Neutrophil (primary cell): ENCODE measurements at regions not wholly inside any gene's neighbourhood (a gene's known extent, or its start where the extent isn't known, plus 50 kb on each side); places are given as distances from the start of the nearest gene placed in this dataset.

Source experiments
- H3K27ac ChIP-seq: fragments of 200-600 bp; sonication (generic); 2 replicates; pipeline ENCODE4 v1.5.1; 2016; ENCODE audit warnings: mild to moderate bottlenecking, moderate library complexity
- H3K27me3 ChIP-seq: fragments of 200-600 bp; sonication (generic); 2 replicates; pipeline ENCODE4 v1.6.0; 2016; ENCODE audit warnings: mild to moderate bottlenecking
- H3K36me3 ChIP-seq: fragments of 200-600 bp; sonication (generic); 2 replicates; pipeline ENCODE4 v1.5.1; 2017
- H3K4me1 ChIP-seq, 2 experiments: fragments of 200-600 bp in 1 of 2; sonication (generic) in 1 of 2; 1 replicate in 1 of 2; 2 replicates in 1 of 2; pipeline versions ENCODE4 v1.5.1 to v1.6.1; 2013 to 2016; ENCODE audit warnings: low read depth in 1 of 2, low read length in 1 of 2, mild to moderate bottlenecking in 1 of 2, moderate library complexity in 1 of 2; ENCODE audit not compliant: control insufficient read depth in 1 of 2, insufficient read depth in 1 of 2
- H3K4me3 ChIP-seq, 2 experiments: fragments of 200-600 bp in 1 of 2; sonication (generic) in 1 of 2; 1 replicate in 1 of 2; 2 replicates in 1 of 2; pipeline ENCODE4 v1.5.1; 2013 to 2016; ENCODE audit warnings: low read depth in 1 of 2, low read length in 1 of 2, mild to moderate bottlenecking in 1 of 2, moderate library complexity in 1 of 2
- H3K9me3 ChIP-seq: fragments of 200-600 bp; sonication (generic); 2 replicates; pipeline ENCODE4 v1.5.1; 2016
- CTCF ChIP-seq: fragments of 200-600 bp; sonication (generic); IDR thresholded peaks from 2 replicates; pipeline ENCODE4 v1.5.1; 2016; ENCODE audit warnings: antibody characterized with exemption

DNA sequence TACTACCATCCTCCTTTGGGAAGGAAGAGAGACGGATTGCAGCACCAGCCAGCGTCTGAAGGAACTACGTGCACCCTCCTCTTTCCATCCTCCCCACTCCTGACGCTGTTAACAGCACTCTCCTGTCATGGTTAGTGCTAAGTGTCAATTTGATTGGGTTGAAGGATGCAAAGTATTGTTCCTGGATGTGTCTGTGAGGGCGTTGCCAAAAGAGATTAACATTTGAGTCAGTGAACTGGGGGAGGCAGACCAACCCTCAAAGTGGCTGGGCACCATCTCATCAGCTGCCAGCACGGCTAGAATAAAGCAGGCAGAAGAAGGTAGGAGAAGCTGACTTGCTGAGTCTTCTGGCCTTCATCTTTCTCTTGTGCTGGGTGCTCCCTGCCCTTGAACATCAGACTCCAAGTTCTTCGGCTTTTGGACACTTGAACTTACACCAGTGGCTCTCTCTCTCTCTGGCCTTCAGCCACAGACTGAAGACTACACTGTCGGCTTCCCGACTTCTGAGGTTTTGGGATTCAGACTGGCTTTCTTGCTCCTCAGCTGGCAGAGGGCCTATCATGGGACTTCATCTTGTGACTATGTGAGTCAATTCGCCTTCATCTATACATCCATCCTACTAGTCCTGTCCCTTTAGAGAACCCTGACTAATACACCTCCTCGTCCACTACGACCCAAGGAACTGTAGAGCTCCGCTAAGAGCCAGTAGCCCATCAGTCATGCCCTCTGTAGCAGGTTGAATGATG lies 128.2 kb upstream of the HES1 start:
- Histone ChIP-seq H3K27ac (no peak overlapping the region), H3K27me3 (peaks cover 64% of the 10 kb centered on the region), H3K9me3 (no peaks in the 10 kb centered on the region), H3K4me3 (no peak overlapping the region), H3K4me1 (peaks cover 8 to 10% of the 10 kb centered on the region in 2 experiments), H3K36me3 (no peaks in the 10 kb centered on the region)
- TF ChIP-seq CTCF = no peak

DNA sequence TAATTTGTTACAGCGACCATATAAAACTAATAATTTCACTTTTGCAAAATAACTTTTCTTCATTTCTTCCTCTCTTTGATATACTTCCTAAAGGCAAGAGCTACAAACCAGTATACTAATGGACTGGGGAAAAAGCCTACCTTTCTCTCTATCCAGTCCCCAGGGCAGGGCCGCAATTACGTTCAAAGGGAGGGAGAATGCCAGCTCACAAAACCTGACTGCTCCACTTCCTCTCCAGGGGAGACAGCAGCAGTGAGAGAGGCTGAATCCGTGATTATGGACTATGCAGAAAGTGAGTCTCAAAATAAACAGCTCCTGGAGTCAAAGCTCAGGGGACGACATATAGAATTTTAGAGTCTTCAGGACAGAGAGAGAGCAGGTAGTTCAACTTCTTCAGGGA lies 126.9 kb upstream of the HES1 start:
- Histone ChIP-seq H3K36me3 (no peaks in the 10 kb centered on the region), H3K27me3 (peaks cover 53% of the 10 kb centered on the region), H3K27ac (no peak overlapping the region), H3K4me1 (no peaks in the 10 kb centered on the region), H3K9me3 (no peaks in the 10 kb centered on the region), H3K4me3 (no peak overlapping the region)
- TF ChIP-seq CTCF = no peak

DNA sequence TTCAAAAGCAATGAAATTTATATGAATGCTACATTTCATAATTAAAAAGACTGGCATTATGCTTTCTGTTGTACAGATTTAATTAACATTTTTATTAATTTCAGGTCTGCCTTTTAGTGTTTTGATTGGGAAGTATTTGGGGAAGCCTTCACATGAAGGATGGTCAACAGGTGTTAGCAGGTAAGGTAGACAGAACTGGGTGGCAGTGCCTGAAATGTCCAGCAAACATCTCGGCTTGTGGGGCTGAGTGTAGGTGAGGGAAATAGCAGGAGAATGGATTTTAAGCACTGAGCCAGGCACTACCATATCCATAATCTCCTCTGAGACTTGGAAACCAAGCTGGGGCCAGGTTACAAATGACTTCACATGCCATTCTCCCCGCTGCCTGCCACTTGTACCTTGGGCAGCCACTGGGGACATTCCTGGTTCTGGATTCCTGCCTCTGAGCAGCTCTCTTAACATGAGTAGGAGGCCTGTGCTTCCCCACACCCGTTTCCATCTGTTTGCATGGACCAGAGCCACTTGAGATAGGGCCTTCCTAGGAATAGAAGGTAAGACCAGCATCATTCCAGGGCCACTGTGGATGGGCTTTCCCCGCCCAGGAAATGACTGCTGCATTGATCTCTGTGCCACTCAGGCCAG lies 125.9 kb upstream of the HES1 start:
- peaks cover 43% of the 10 kb centered on the region for H3K27me3 ChIP-seq
- H3K4me1 ChIP-seq = no peaks in the 10 kb centered on the region
- no peaks in the 10 kb centered on the region for H3K36me3 ChIP-seq
- no peaks in the 10 kb centered on the region for H3K9me3 ChIP-seq
- H3K27ac ChIP-seq = no peak overlapping the region
- H3K4me3 ChIP-seq = no peak overlapping the region
- no peak for TF ChIP-seq CTCF

GRCh38 chr3:194011807-194012206 lies 124.1 kb upstream of the HES1 start:
- H3K27me3 ChIP-seq = peaks cover 26% of the 10 kb centered on the region

GRCh38 chr3:194013928-194014327 lies 122.0 kb upstream of the HES1 start:
- no peak overlapping the region for H3K4me3 ChIP-seq
- no peaks in the 10 kb centered on the region for H3K4me1 ChIP-seq
- H3K36me3 ChIP-seq = no peaks in the 10 kb centered on the region
- TF ChIP-seq CTCF = no peak
- no peak overlapping the region for H3K27ac ChIP-seq
- H3K9me3 ChIP-seq = no peaks in the 10 kb centered on the region
- H3K27me3 ChIP-seq = peaks cover 25% of the 10 kb centered on the region

More at GRCh38 chr3:194011807-194012206, 124.1 kb upstream of the HES1 start:
- no peaks in the 10 kb centered on the region for H3K9me3 ChIP-seq
- H3K4me3 ChIP-seq = no peak overlapping the region
- H3K27ac ChIP-seq = no peak overlapping the region
- TF ChIP-seq CTCF = no peak
- no peaks in the 10 kb centered on the region for H3K36me3 ChIP-seq
- H3K4me1 ChIP-seq = no peaks in the 10 kb centered on the region
